GM20000 (cell line): ENCODE measurements at regions not wholly inside any gene's neighbourhood (a gene's known extent, or its start where the extent isn't known, plus 50 kb on each side); places are given as distances from the start of the nearest gene placed in this dataset.
"Not testable (repeated sequence)": the region's sequence is repeated elsewhere in the genome, so short reads cannot be mapped to it uniquely, and the experiment has no call there.

Source experiments
- DNase-seq: peaks from one replicate; pipeline ENCODE4 v3.0.0; 2012; ENCODE audit warnings: low spot score
- CTCF ChIP-seq: IDR thresholded peaks from 2 replicates; pipeline ENCODE4 v1.5.1; 2012; ENCODE audit warnings: mild to moderate bottlenecking, control low read depth; ENCODE audit errors: extremely low read depth, missing control alignments

GRCh38 chr4:66014146-66014765 is 344.0 kb upstream of the EPHA5 start:
- no peak for DNase-seq
- no peak for TF ChIP-seq CTCF

- no peak for TF ChIP-seq CTCF
- no peak for DNase-seq
Observed at GRCh38 chr4:66000510-66001117, 330.3 kb upstream of the EPHA5 start.

GRCh38 chr4:65999518-65999871 is 329.2 kb upstream of the EPHA5 start:
- DNase-seq = no peak
- no peak for TF ChIP-seq CTCF

GRCh38 chr4:65998807-65999517 is 328.7 kb upstream of the EPHA5 start:
- not testable (repeated sequence) for DNase-seq

GRCh38 chr4:65983061-65983460 is 312.8 kb upstream of the EPHA5 start:
- DNase-seq = no peak

GRCh38 chr4:65976287-65976686 is 306.0 kb upstream of the EPHA5 start:
- TF ChIP-seq CTCF = no peak
- DNase-seq = no peak

More at GRCh38 chr4:65983061-65983460, 312.8 kb upstream of the EPHA5 start:
- no peak for TF ChIP-seq CTCF

- DNase-seq = no peak
- no peak for TF ChIP-seq CTCF
Observed at GRCh38 chr4:65973186-65973585, 302.9 kb upstream of the EPHA5 start.

- no peak for DNase-seq
- TF ChIP-seq CTCF = no peak
Observed at GRCh38 chr4:65971686-65972085, 301.4 kb upstream of the EPHA5 start.
